Endothelial cell of umbilical vein (primary cell): ENCODE measurements at regions not wholly inside any gene's neighbourhood (a gene's known extent, or its start where the extent isn't known, plus 50 kb on each side); places are given as distances from the start of the nearest gene placed in this dataset.

Experiments used
- EZH2 ChIP-seq: IDR thresholded peaks from 2 replicates; pipeline ENCODE4 v1.6.1; 2012; ENCODE audit warnings: borderline replicate concordance, low read depth, mild to moderate bottlenecking, moderate library complexity, low read length, inconsistent platforms; ENCODE audit not compliant: severe bottlenecking
- FOS ChIP-seq: IDR thresholded peaks from 2 replicates; pipeline ENCODE4 v1.6.1; 2011; ENCODE audit warnings: mild to moderate bottlenecking, low read length, moderate library complexity, borderline replicate concordance; ENCODE audit not compliant: insufficient read depth
- JUN ChIP-seq: IDR thresholded peaks from 2 replicates; pipeline ENCODE4 v1.6.1; 2011; ENCODE audit warnings: borderline replicate concordance, low read depth; ENCODE audit not compliant: insufficient read length, insufficient read depth
- MYC ChIP-seq: IDR thresholded peaks from one replicate; pipeline ENCODE4 v1.6.1; 2011; ENCODE audit warnings: mild to moderate bottlenecking, low read depth, low read length
- POLR2A ChIP-seq: IDR thresholded peaks from 2 replicates; pipeline ENCODE4 v1.6.1; 2012; ENCODE audit warnings: low read depth, mild to moderate bottlenecking, control low read depth, low read length
- POLR2AphosphoS5 ChIP-seq: IDR thresholded peaks from 2 replicates; pipeline ENCODE4 v1.6.1; 2012; ENCODE audit warnings: low read depth, mild to moderate bottlenecking, control low read depth, low read length, moderate library complexity; ENCODE audit not compliant: insufficient read depth
- TF ChIP-seq, protein P1 (sequence below), 2 donors: IDR thresholded peaks; 1 replicate in 1 of 2; 2 replicates in 1 of 2; pipeline ENCODE4 v1.5.1; 2011; ENCODE audit warnings: low read length in 2 of 2, mild to moderate bottlenecking in 2 of 2, moderate library complexity in 2 of 2, control low read depth in 1 of 2, inconsistent platforms in 1 of 2, low read depth in 1 of 2; ENCODE audit not compliant: insufficient read depth in 1 of 2; ENCODE audit errors: extremely low read depth in 1 of 2
- TF ChIP-seq, protein P2 (sequence below): IDR thresholded peaks from 2 replicates; pipeline ENCODE4 v1.6.1; 2011; ENCODE audit not compliant: insufficient read depth, insufficient read length

DNA sequence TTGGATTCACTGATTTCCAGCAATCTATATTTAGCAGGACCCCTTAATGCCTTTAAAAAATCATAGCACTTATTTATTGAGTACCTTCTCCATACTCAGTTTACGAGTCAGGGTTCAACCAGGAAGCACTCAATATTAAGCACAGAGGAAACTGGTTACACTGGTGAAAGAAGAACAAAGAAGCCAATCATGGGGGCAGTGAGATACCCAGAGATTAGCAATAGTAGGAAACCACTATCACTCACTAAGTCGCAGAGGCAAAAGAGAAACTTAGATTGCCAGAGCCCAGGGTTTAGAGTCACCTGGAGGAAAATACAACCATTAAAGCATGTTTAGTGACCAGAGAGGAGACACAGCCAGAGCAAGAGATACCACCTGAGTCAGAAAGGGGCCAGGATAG lies 670.5 kb upstream of the USP24 start:
- TF ChIP-seq JUN (no peak), MYC (no peak), EZH2 (no peak), POLR2A (no peak), FOS (no peak), POLR2AphosphoS5 (no peak)
- TF ChIP-seq, protein P1, sequence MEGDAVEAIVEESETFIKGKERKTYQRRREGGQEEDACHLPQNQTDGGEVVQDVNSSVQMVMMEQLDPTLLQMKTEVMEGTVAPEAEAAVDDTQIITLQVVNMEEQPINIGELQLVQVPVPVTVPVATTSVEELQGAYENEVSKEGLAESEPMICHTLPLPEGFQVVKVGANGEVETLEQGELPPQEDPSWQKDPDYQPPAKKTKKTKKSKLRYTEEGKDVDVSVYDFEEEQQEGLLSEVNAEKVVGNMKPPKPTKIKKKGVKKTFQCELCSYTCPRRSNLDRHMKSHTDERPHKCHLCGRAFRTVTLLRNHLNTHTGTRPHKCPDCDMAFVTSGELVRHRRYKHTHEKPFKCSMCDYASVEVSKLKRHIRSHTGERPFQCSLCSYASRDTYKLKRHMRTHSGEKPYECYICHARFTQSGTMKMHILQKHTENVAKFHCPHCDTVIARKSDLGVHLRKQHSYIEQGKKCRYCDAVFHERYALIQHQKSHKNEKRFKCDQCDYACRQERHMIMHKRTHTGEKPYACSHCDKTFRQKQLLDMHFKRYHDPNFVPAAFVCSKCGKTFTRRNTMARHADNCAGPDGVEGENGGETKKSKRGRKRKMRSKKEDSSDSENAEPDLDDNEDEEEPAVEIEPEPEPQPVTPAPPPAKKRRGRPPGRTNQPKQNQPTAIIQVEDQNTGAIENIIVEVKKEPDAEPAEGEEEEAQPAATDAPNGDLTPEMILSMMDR (IDR thresholded peaks at IDR 0.05; ENCODE audit: extremely low read depth in 1 of 2, insufficient read depth in 1 of 2, low read depth in 1 of 2, low read length in 2 of 2): no peak
- TF ChIP-seq, protein P2, sequence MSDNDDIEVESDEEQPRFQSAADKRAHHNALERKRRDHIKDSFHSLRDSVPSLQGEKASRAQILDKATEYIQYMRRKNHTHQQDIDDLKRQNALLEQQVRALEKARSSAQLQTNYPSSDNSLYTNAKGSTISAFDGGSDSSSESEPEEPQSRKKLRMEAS: no peak
